Muscle layer of duodenum (tissue), 2 donors: ENCODE measurements at regions not wholly inside any gene's neighbourhood (a gene's known extent, or its start where the extent isn't known, plus 50 kb on each side); places are given as distances from the start of the nearest gene placed in this dataset.
"Not testable (repeated sequence)": the region's sequence is repeated elsewhere in the genome, so short reads cannot be mapped to it uniquely, and the experiment has no call there.

ENCODE experiments used
- H3K27ac ChIP-seq: one replicate; pipeline ENCODE4 v1.7.0; 2013; ENCODE audit warnings: mild to moderate bottlenecking, low read length
- H3K27me3 ChIP-seq: one replicate; pipeline ENCODE4 v1.7.0; 2013; ENCODE audit warnings: low read depth, mild to moderate bottlenecking, control low read depth, low read length
- H3K36me3 ChIP-seq, 2 donors: one replicate each; pipeline ENCODE4 v1.7.0; 2013; ENCODE audit warnings: low read length in 2 of 2, control low read depth in 1 of 2, mild to moderate bottlenecking in 1 of 2; ENCODE audit not compliant: insufficient read depth in 2 of 2, control insufficient read depth in 1 of 2
- H3K4me1 ChIP-seq, 2 donors: one replicate each; pipeline ENCODE4 v1.7.0; 2013; ENCODE audit warnings: low read length in 2 of 2, mild to moderate bottlenecking in 2 of 2, control low read depth in 1 of 2, moderate library complexity in 1 of 2; ENCODE audit not compliant: insufficient read depth in 2 of 2, control insufficient read depth in 1 of 2
- H3K4me3 ChIP-seq, 2 donors: one replicate each; pipeline ENCODE4 v1.7.0; 2013; ENCODE audit warnings: low read length in 2 of 2, low read depth in 1 of 2, mild to moderate bottlenecking in 1 of 2
- H3K9me3 ChIP-seq, 2 donors: one replicate each; pipeline ENCODE4 v1.7.0; 2013; ENCODE audit warnings: low read length in 2 of 2, control low read depth in 1 of 2, mild to moderate bottlenecking in 1 of 2; ENCODE audit not compliant: control insufficient read depth in 1 of 2
- donor health status: healthy.

GRCh38 chr5:118076490-118076889, 911.9 kb downstream of the DTWD2 start:
- H3K36me3 ChIP-seq = no peaks in the 10 kb centered on the region
- H3K4me1 ChIP-seq = no peaks in the 10 kb centered on the region
- no peaks in the 10 kb centered on the region for H3K27me3 ChIP-seq
- no peak overlapping the region for H3K4me3 ChIP-seq
- no peaks in the 10 kb centered on the region for H3K9me3 ChIP-seq
- no peak overlapping the region for H3K27ac ChIP-seq

- no peak overlapping the region for H3K4me3 ChIP-seq
- H3K27ac ChIP-seq = no peak overlapping the region
These were observed 918.3 kb downstream of the DTWD2 start for GRCh38 chr5:118070041-118070440.

GRCh38 chr5:118069452-118069851, 918.9 kb downstream of the DTWD2 start:
- no peaks in the 10 kb centered on the region for H3K9me3 ChIP-seq

More at GRCh38 chr5:118070041-118070440, 918.3 kb downstream of the DTWD2 start:
- H3K36me3 ChIP-seq = no peaks in the 10 kb centered on the region
- no peaks in the 10 kb centered on the region for H3K9me3 ChIP-seq
- H3K27me3 ChIP-seq = no peaks in the 10 kb centered on the region
- no peaks in the 10 kb centered on the region for H3K4me1 ChIP-seq

GRCh38 chr5:118068886-118069285, 919.5 kb downstream of the DTWD2 start:
- Histone ChIP-seq H3K4me3 (no peak overlapping the region), H3K4me1 (no peaks in the 10 kb centered on the region), H3K36me3 (no peaks in the 10 kb centered on the region), H3K9me3 (no peaks in the 10 kb centered on the region), H3K27me3 (no peaks in the 10 kb centered on the region), H3K27ac (no peak overlapping the region)

More at GRCh38 chr5:118069452-118069851, 918.9 kb downstream of the DTWD2 start:
- H3K4me3 ChIP-seq = no peak overlapping the region
- H3K36me3 ChIP-seq = no peaks in the 10 kb centered on the region
- no peaks in the 10 kb centered on the region for H3K4me1 ChIP-seq
- no peaks in the 10 kb centered on the region for H3K27me3 ChIP-seq
- H3K27ac ChIP-seq = no peak overlapping the region

GRCh38 chr5:118063836-118064235, 924.5 kb downstream of the DTWD2 start:
- not testable (repeated sequence) for H3K27me3 ChIP-seq, H3K4me3 ChIP-seq, H3K4me1 ChIP-seq, H3K9me3 ChIP-seq, H3K27ac ChIP-seq, H3K36me3 ChIP-seq

- Histone ChIP-seq H3K4me1 (no peaks in the 10 kb centered on the region), H3K27me3 (no peaks in the 10 kb centered on the region), H3K27ac (no peak overlapping the region), H3K4me3 (no peak overlapping the region), H3K36me3 (no peaks in the 10 kb centered on the region), H3K9me3 (no peaks in the 10 kb centered on the region)
These were observed 927.5 kb downstream of the DTWD2 start for GRCh38 chr5:118060833-118061232.

- H3K27me3 ChIP-seq = no peaks in the 10 kb centered on the region
- no peaks in the 10 kb centered on the region for H3K4me1 ChIP-seq
- peaks cover 0 to 3% of the 10 kb centered on the region in 2 donors for H3K9me3 ChIP-seq
- H3K27ac ChIP-seq = no peak overlapping the region
- H3K36me3 ChIP-seq = no peaks in the 10 kb centered on the region
- H3K4me3 ChIP-seq = no peak overlapping the region
These were observed 935.8 kb downstream of the DTWD2 start for GRCh38 chr5:118052503-118052902.

GRCh38 chr5:118044169-118044568, 944.2 kb downstream of the DTWD2 start:
- no peaks in the 10 kb centered on the region for H3K4me1 ChIP-seq
- no peaks in the 10 kb centered on the region for H3K27me3 ChIP-seq
- H3K36me3 ChIP-seq = no peaks in the 10 kb centered on the region
- H3K9me3 ChIP-seq = no peaks in the 10 kb centered on the region
- no peak overlapping the region for H3K27ac ChIP-seq
- H3K4me3 ChIP-seq = no peak overlapping the region

GRCh38 chr5:118043531-118043930, 944.8 kb downstream of the DTWD2 start:
- Histone ChIP-seq H3K27ac (no peak overlapping the region), H3K36me3 (no peaks in the 10 kb centered on the region), H3K9me3 (no peaks in the 10 kb centered on the region), H3K4me3 (no peak overlapping the region), H3K4me1 (no peaks in the 10 kb centered on the region), H3K27me3 (no peaks in the 10 kb centered on the region)

- no peaks in the 10 kb centered on the region for H3K9me3 ChIP-seq
- H3K36me3 ChIP-seq = no peaks in the 10 kb centered on the region
- no peaks in the 10 kb centered on the region for H3K4me1 ChIP-seq
- H3K27ac ChIP-seq = no peak overlapping the region
- H3K4me3 ChIP-seq = no peak overlapping the region
- no peaks in the 10 kb centered on the region for H3K27me3 ChIP-seq
These were observed 946.3 kb downstream of the DTWD2 start for GRCh38 chr5:118042076-118042475.

- H3K36me3 ChIP-seq = no peaks in the 10 kb centered on the region
- no peak overlapping the region for H3K4me3 ChIP-seq
- H3K27ac ChIP-seq = no peak overlapping the region
- H3K4me1 ChIP-seq = no peaks in the 10 kb centered on the region
- H3K9me3 ChIP-seq = no peaks in the 10 kb centered on the region
- no peaks in the 10 kb centered on the region for H3K27me3 ChIP-seq
These were observed 947.9 kb downstream of the DTWD2 start for GRCh38 chr5:118040496-118040895.

- Histone ChIP-seq H3K27ac (no peak overlapping the region), H3K4me3 (no peak overlapping the region), H3K27me3 (no peaks in the 10 kb centered on the region), H3K4me1 (no peaks in the 10 kb centered on the region), H3K36me3 (no peaks in the 10 kb centered on the region), H3K9me3 (no peaks in the 10 kb centered on the region)
These were observed 954.5 kb downstream of the DTWD2 start for GRCh38 chr5:118033686-118034338.
